ENCODE measurements at regions not wholly inside any gene's neighbourhood (a gene's known extent, or its start where the extent isn't known, plus 50 kb on each side); places are given as distances from the start of the nearest gene placed in this dataset.

GRCh38 chr20:22890594-22891300, 144.4 kb upstream of the SSTR4 start:
- Histone ChIP-seq H3K36me3 (replicated peaks; ENCODE audit: insufficient read depth, low read depth) (no peaks in the 10 kb centered on the region), H4K20me1 (ENCODE audit: insufficient read depth, poor library complexity, severe bottlenecking) (no peaks in the 10 kb centered on the region), H3K9me2 (replicated peaks; ENCODE audit: insufficient read depth) (no peaks in the 10 kb centered on the region), H3K27ac (no peak overlapping the region), H3K4me3 (no peak overlapping the region), H2AFZ (no peak overlapping the region), H3K4me1 (ENCODE audit: insufficient read depth) (no peaks in the 10 kb centered on the region), H3K79me2 (no peaks in the 10 kb centered on the region), H3K27me3 (no peaks in the 10 kb centered on the region), H3K9me3 (ENCODE audit: low read depth) (no peaks in the 10 kb centered on the region), H3K4me2 (no peak overlapping the region)
- DNase-seq (ENCODE audit: low spot score): no peak
- TF ChIP-seq EZH2 (IDR thresholded peaks at IDR 0.05; ENCODE audit: borderline replicate concordance): no peak
- no peak for TF ChIP-seq EZH2phosphoT487 (IDR thresholded peaks at IDR 0.05; ENCODE audit: low read depth, severe bottlenecking, unreplicated experiment)
- TF ChIP-seq, protein P1, sequence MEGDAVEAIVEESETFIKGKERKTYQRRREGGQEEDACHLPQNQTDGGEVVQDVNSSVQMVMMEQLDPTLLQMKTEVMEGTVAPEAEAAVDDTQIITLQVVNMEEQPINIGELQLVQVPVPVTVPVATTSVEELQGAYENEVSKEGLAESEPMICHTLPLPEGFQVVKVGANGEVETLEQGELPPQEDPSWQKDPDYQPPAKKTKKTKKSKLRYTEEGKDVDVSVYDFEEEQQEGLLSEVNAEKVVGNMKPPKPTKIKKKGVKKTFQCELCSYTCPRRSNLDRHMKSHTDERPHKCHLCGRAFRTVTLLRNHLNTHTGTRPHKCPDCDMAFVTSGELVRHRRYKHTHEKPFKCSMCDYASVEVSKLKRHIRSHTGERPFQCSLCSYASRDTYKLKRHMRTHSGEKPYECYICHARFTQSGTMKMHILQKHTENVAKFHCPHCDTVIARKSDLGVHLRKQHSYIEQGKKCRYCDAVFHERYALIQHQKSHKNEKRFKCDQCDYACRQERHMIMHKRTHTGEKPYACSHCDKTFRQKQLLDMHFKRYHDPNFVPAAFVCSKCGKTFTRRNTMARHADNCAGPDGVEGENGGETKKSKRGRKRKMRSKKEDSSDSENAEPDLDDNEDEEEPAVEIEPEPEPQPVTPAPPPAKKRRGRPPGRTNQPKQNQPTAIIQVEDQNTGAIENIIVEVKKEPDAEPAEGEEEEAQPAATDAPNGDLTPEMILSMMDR (IDR thresholded peaks at IDR 0.05; ENCODE audit: poor library complexity): no peak
- 82% methylated on average over 5 of the region's 5 CpGs for WGBS (ENCODE audit: low lambda C conversion rate, missing lambda C conversion rate)

GRCh38 chr20:22901164-22901563, 133.9 kb upstream of the SSTR4 start:
- TF ChIP-seq EZH2 (IDR thresholded peaks at IDR 0.05; ENCODE audit: borderline replicate concordance) (no peak), EZH2phosphoT487 (IDR thresholded peaks at IDR 0.05; ENCODE audit: low read depth, severe bottlenecking, unreplicated experiment) (no peak)
- TF ChIP-seq, protein P1 (IDR thresholded peaks at IDR 0.05; ENCODE audit: poor library complexity): no peak
- no peaks in the 10 kb centered on the region for H3K36me3 ChIP-seq (replicated peaks; ENCODE audit: insufficient read depth, low read depth)
- H3K9me3 ChIP-seq (ENCODE audit: low read depth): no peaks in the 10 kb centered on the region
- H3K4me3 ChIP-seq: no peak overlapping the region
- no peaks in the 10 kb centered on the region for H3K79me2 ChIP-seq
- H3K4me1 ChIP-seq (ENCODE audit: insufficient read depth): no peaks in the 10 kb centered on the region
- H4K20me1 ChIP-seq (ENCODE audit: insufficient read depth, poor library complexity, severe bottlenecking): no peaks in the 10 kb centered on the region
- no peak overlapping the region for H3K4me2 ChIP-seq
- H3K9me2 ChIP-seq (replicated peaks; ENCODE audit: insufficient read depth): no peaks in the 10 kb centered on the region
- no peak for DNase-seq (ENCODE audit: low spot score)
- no peak overlapping the region for H3K27ac ChIP-seq
- H2AFZ ChIP-seq: no peak overlapping the region
- H3K27me3 ChIP-seq: no peaks in the 10 kb centered on the region

DNA sequence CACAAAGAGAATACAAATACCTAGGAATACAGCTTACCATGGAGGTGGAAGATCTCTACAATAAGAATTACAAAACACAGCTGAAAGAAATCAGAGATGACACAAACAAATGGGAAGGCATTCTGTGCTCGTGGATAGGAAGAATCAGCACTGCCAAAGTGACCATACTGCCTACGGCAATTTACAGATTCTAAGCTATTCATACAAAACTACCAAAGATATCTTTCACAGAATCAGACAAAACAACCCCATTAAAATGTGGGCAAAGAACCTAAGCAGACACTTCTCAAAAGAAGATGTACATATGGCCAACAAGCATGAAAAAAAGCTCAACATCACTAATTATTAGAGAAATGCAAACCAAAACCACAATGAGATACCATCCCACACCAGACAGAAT, 133.2 kb upstream of the SSTR4 start:
- no peaks in the 10 kb centered on the region for H3K79me2 ChIP-seq
- no peak overlapping the region for H3K4me2 ChIP-seq
- 71% methylated on average over 2 of the region's 2 CpGs for WGBS (ENCODE audit: low lambda C conversion rate, missing lambda C conversion rate)
- H3K4me3 ChIP-seq: no peak overlapping the region
- H3K4me1 ChIP-seq (ENCODE audit: insufficient read depth): no peaks in the 10 kb centered on the region
- H3K36me3 ChIP-seq (replicated peaks; ENCODE audit: insufficient read depth, low read depth): no peaks in the 10 kb centered on the region
- H3K27me3 ChIP-seq: no peaks in the 10 kb centered on the region
- H3K27ac ChIP-seq: no peak overlapping the region
- no peaks in the 10 kb centered on the region for H3K9me2 ChIP-seq (replicated peaks; ENCODE audit: insufficient read depth)
- no peak for DNase-seq (ENCODE audit: low spot score)
- H3K9me3 ChIP-seq (ENCODE audit: low read depth): no peaks in the 10 kb centered on the region
- TF ChIP-seq, protein P1 (IDR thresholded peaks at IDR 0.05; ENCODE audit: poor library complexity): no peak
- TF ChIP-seq EZH2phosphoT487 (IDR thresholded peaks at IDR 0.05; ENCODE audit: low read depth, severe bottlenecking, unreplicated experiment): no peak
- TF ChIP-seq EZH2 (IDR thresholded peaks at IDR 0.05; ENCODE audit: borderline replicate concordance): no peak
- H2AFZ ChIP-seq: no peak overlapping the region
- H4K20me1 ChIP-seq (ENCODE audit: insufficient read depth, poor library complexity, severe bottlenecking): no peaks in the 10 kb centered on the region

Data from hepatocyte (in vitro differentiated cells).